ENCODE measurements at regions not wholly inside any gene's neighbourhood (a gene's known extent, or its start where the extent isn't known, plus 50 kb on each side); places are given as distances from the start of the nearest gene placed in this dataset.

DNA sequence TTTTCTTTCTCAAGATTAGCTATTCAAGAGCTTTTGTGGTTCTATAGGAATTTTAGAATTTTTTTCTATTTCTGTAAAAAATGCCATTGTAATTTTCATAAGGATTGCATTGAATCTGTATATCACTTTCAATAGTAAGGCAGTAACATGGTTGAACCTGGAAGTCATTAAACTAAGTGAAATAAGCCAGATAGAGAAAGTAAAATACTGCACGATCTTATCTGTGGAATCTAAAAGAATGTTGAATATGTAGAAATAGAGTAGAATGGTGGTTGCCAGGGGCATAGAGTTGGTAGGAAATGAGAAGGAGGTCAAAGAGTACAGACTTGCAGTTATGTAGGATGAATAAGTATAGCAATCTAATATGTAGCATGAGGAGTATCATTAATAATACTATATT lies 1073.5 kb upstream of the LRRN3 start:
- Histone ChIP-seq H3K27ac (replicated peaks) (no peak overlapping the region), H3K4me3 (replicated peaks; ENCODE audit: insufficient read depth, low read length) (no peak overlapping the region), H3K27me3 (ENCODE audit: insufficient read depth, poor library complexity, severe bottlenecking) (no peaks in the 10 kb centered on the region)
- DNase-seq (ENCODE audit: low read depth in 1 of 2, low spot score in 1 of 2): no peak
- TF ChIP-seq POLR2AphosphoS5 (IDR thresholded peaks at IDR 0.05; ENCODE audit: low read depth) (no peak), CTCF (IDR thresholded peaks at IDR 0.05; ENCODE audit: insufficient read depth, low read length) (no peak), SPI1 (IDR thresholded peaks at IDR 0.05; ENCODE audit: borderline replicate concordance, low read depth) (no peak), GABPA (IDR thresholded peaks at IDR 0.05; ENCODE audit: low read depth) (no peak)
- TF ChIP-seq, protein P1, sequence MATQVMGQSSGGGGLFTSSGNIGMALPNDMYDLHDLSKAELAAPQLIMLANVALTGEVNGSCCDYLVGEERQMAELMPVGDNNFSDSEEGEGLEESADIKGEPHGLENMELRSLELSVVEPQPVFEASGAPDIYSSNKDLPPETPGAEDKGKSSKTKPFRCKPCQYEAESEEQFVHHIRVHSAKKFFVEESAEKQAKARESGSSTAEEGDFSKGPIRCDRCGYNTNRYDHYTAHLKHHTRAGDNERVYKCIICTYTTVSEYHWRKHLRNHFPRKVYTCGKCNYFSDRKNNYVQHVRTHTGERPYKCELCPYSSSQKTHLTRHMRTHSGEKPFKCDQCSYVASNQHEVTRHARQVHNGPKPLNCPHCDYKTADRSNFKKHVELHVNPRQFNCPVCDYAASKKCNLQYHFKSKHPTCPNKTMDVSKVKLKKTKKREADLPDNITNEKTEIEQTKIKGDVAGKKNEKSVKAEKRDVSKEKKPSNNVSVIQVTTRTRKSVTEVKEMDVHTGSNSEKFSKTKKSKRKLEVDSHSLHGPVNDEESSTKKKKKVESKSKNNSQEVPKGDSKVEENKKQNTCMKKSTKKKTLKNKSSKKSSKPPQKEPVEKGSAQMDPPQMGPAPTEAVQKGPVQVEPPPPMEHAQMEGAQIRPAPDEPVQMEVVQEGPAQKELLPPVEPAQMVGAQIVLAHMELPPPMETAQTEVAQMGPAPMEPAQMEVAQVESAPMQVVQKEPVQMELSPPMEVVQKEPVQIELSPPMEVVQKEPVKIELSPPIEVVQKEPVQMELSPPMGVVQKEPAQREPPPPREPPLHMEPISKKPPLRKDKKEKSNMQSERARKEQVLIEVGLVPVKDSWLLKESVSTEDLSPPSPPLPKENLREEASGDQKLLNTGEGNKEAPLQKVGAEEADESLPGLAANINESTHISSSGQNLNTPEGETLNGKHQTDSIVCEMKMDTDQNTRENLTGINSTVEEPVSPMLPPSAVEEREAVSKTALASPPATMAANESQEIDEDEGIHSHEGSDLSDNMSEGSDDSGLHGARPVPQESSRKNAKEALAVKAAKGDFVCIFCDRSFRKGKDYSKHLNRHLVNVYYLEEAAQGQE (IDR thresholded peaks at IDR 0.05; ENCODE audit: insufficient replicate concordance, low read depth): no peak

DNA sequence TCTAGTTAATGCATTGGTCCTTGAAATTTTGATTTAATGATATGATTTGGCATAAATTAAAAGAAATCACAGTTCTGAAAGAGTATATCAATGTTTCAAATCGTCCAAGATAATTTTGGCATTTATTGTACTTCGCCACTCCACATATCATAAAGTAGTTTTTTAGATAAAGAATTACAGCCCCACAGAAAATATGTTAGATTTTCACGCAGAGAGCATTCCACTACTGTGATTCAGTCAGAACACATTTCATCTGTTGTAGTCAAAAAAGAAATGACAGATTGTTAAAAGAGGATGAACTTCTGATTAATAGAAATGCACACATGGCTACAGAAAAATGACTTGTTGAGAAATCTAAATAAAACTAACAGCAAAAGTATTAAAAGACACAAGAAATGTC lies 1063.5 kb upstream of the LRRN3 start:
- TF ChIP-seq, protein P1 (IDR thresholded peaks at IDR 0.05; ENCODE audit: insufficient replicate concordance, low read depth): no peak
- TF ChIP-seq CTCF (IDR thresholded peaks at IDR 0.05; ENCODE audit: insufficient read depth, low read length): no peak
- TF ChIP-seq POLR2AphosphoS5 (IDR thresholded peaks at IDR 0.05; ENCODE audit: low read depth): no peak
- TF ChIP-seq GABPA (IDR thresholded peaks at IDR 0.05; ENCODE audit: low read depth): no peak
- TF ChIP-seq SPI1 (IDR thresholded peaks at IDR 0.05; ENCODE audit: borderline replicate concordance, low read depth): no peak
- DNase-seq (ENCODE audit: low read depth in 1 of 2, low spot score in 1 of 2): no peak
- no peaks in the 10 kb centered on the region for H3K27me3 ChIP-seq (ENCODE audit: insufficient read depth, poor library complexity, severe bottlenecking)
- H3K4me3 ChIP-seq (replicated peaks; ENCODE audit: insufficient read depth, low read length): no peak overlapping the region
- no peak overlapping the region for H3K27ac ChIP-seq (replicated peaks)

- Histone ChIP-seq H3K4me3 (replicated peaks; ENCODE audit: insufficient read depth, low read length) (no peak overlapping the region), H3K27ac (replicated peaks) (no peak overlapping the region), H3K27me3 (ENCODE audit: insufficient read depth, poor library complexity, severe bottlenecking) (no peaks in the 10 kb centered on the region)
- DNase-seq (ENCODE audit: low read depth in 1 of 2, low spot score in 1 of 2): no peak
- TF ChIP-seq POLR2AphosphoS5 (IDR thresholded peaks at IDR 0.05; ENCODE audit: low read depth) (no peak), SPI1 (IDR thresholded peaks at IDR 0.05; ENCODE audit: borderline replicate concordance, low read depth) (no peak), GABPA (IDR thresholded peaks at IDR 0.05; ENCODE audit: low read depth) (no peak), CTCF (IDR thresholded peaks at IDR 0.05; ENCODE audit: insufficient read depth, low read length) (no peak)
- TF ChIP-seq, protein P1 (IDR thresholded peaks at IDR 0.05; ENCODE audit: insufficient replicate concordance, low read depth): no peak
These were observed 1047.4 kb upstream of the LRRN3 start for GRCh38 chr7:110043519-110043918.

Data from HL-60 (cell line).